ENCODE measurements at regions not wholly inside any gene's neighbourhood (a gene's known extent, or its start where the extent isn't known, plus 50 kb on each side); places are given as distances from the start of the nearest gene placed in this dataset.
A peak's percentile ranks its signal among the peaks of the same experiment; 100 is the strongest.

GRCh38 chr2:129464036-129464435 is 515.4 kb upstream of the RAB6C start:
- Mint-ChIP-seq H3K9me3 (peaks cover 0 to 9% (median 0%) of the 10 kb centered on the region in 11 donors), H3K4me1 (no peaks in the 10 kb centered on the region), H3K36me3 (no peaks in the 10 kb centered on the region), H3K4me3 (no peak overlapping the region), H3K27me3 (peaks cover 0 to 5% (median 0%) of the 10 kb centered on the region in 5 donors), H3K27ac (no peak overlapping the region)
- intact Hi-C loops (cut with micrococcal nuclease) = no loop called here
- Histone ChIP-seq H3K9me3 (ENCODE audit: control insufficient read depth in 2 of 3, low read length in 3 of 3) (no peaks in the 10 kb centered on the region), H3K27ac (ENCODE audit: low read depth, low read length) (no peak overlapping the region), H3K4me3 (ENCODE audit: low read length) (no peak overlapping the region), H3K36me3 (ENCODE audit: control insufficient read depth in 2 of 3, insufficient read depth in 3 of 3, low read length in 3 of 3) (no peaks in the 10 kb centered on the region), H3K27me3 (ENCODE audit: control insufficient read depth in 2 of 2, insufficient read depth in 2 of 2, low read length in 2 of 2) (no peaks in the 10 kb centered on the region), H3K4me1 (ENCODE audit: control insufficient read depth in 2 of 2, insufficient read depth in 2 of 2, low read length in 2 of 2) (no peaks in the 10 kb centered on the region)
- ChIA-PET CTCF (no interaction called here), POLR2A (no interaction called here)
- ATAC-seq (peak; percentile 33), DNase-seq (no peak)

- no peaks in the 10 kb centered on the region for H3K9me3 ChIP-seq (ENCODE audit: control insufficient read depth in 2 of 3, low read length in 3 of 3)
- H3K4me3 ChIP-seq (ENCODE audit: low read length) = no peak overlapping the region
- Mint-ChIP-seq H3K4me1 (no peaks in the 10 kb centered on the region), H3K27me3 (peaks cover 0 to 5% (median 0%) of the 10 kb centered on the region in 5 donors), H3K27ac (no peak overlapping the region), H3K36me3 (no peaks in the 10 kb centered on the region), H3K4me3 (no peak overlapping the region), H3K9me3 (peaks cover 0 to 9% (median 0%) of the 10 kb centered on the region in 11 donors)
- CTCF ChIA-PET = no interaction called here
- intact Hi-C loops (cut with micrococcal nuclease) = no loop called here
- H3K4me1 ChIP-seq (ENCODE audit: control insufficient read depth in 2 of 2, insufficient read depth in 2 of 2, low read length in 2 of 2) = no peaks in the 10 kb centered on the region
- no peak for DNase-seq
- no peaks in the 10 kb centered on the region for H3K27me3 ChIP-seq (ENCODE audit: control insufficient read depth in 2 of 2, insufficient read depth in 2 of 2, low read length in 2 of 2)
- ATAC-seq = no peak
- POLR2A ChIA-PET = no interaction called here
- H3K36me3 ChIP-seq (ENCODE audit: control insufficient read depth in 2 of 3, insufficient read depth in 3 of 3, low read length in 3 of 3) = no peaks in the 10 kb centered on the region
- H3K27ac ChIP-seq (ENCODE audit: low read depth, low read length) = no peak overlapping the region
These were observed 514.8 kb upstream of the RAB6C start for GRCh38 chr2:129464631-129465030.

GRCh38 chr2:129465045-129465444 is 514.4 kb upstream of the RAB6C start:
- no peak overlapping the region for H3K4me3 Mint-ChIP-seq
- H3K4me1 ChIP-seq (ENCODE audit: control insufficient read depth in 2 of 2, insufficient read depth in 2 of 2, low read length in 2 of 2) = no peaks in the 10 kb centered on the region
- no peaks in the 10 kb centered on the region for H3K27me3 ChIP-seq (ENCODE audit: control insufficient read depth in 2 of 2, insufficient read depth in 2 of 2, low read length in 2 of 2)
- no peaks in the 10 kb centered on the region for H3K36me3 Mint-ChIP-seq
- ATAC-seq = no peak
- no peak for DNase-seq
- H3K4me3 ChIP-seq (ENCODE audit: low read length) = no peak overlapping the region
- CTCF ChIA-PET = no interaction called here
- H3K4me1 Mint-ChIP-seq = no peaks in the 10 kb centered on the region
- POLR2A ChIA-PET = no interaction called here
- no peaks in the 10 kb centered on the region for H3K36me3 ChIP-seq (ENCODE audit: control insufficient read depth in 2 of 3, insufficient read depth in 3 of 3, low read length in 3 of 3)
- H3K9me3 ChIP-seq (ENCODE audit: control insufficient read depth in 2 of 3, low read length in 3 of 3) = no peaks in the 10 kb centered on the region
- H3K27ac ChIP-seq (ENCODE audit: low read depth, low read length) = no peak overlapping the region
- intact Hi-C loops (cut with micrococcal nuclease) = no loop called here
- H3K27ac Mint-ChIP-seq = no peak overlapping the region
- H3K27me3 Mint-ChIP-seq = peaks cover 0 to 5% (median 0%) of the 10 kb centered on the region in 5 donors
- H3K9me3 Mint-ChIP-seq = peaks cover 0 to 9% (median 0%) of the 10 kb centered on the region in 11 donors

GRCh38 chr2:129466389-129466788 is 513.1 kb upstream of the RAB6C start:
- DNase-seq (no peak), ATAC-seq (no peak)
- Mint-ChIP-seq H3K27ac (no peak overlapping the region), H3K4me1 (no peaks in the 10 kb centered on the region), H3K4me3 (no peak overlapping the region), H3K36me3 (no peaks in the 10 kb centered on the region), H3K27me3 (peaks cover 0 to 5% (median 0%) of the 10 kb centered on the region in 5 donors), H3K9me3 (peaks cover 0 to 9% (median 0%) of the 10 kb centered on the region in 11 donors)
- no peaks in the 10 kb centered on the region for H3K9me3 ChIP-seq (ENCODE audit: control insufficient read depth in 2 of 3, low read length in 3 of 3)
- no peaks in the 10 kb centered on the region for H3K36me3 ChIP-seq (ENCODE audit: control insufficient read depth in 2 of 3, insufficient read depth in 3 of 3, low read length in 3 of 3)
- no peaks in the 10 kb centered on the region for H3K27me3 ChIP-seq (ENCODE audit: control insufficient read depth in 2 of 2, insufficient read depth in 2 of 2, low read length in 2 of 2)
- no peak overlapping the region for H3K27ac ChIP-seq (ENCODE audit: low read depth, low read length)
- intact Hi-C loops (cut with micrococcal nuclease) = no loop called here
- POLR2A ChIA-PET = no interaction called here
- H3K4me1 ChIP-seq (ENCODE audit: control insufficient read depth in 2 of 2, insufficient read depth in 2 of 2, low read length in 2 of 2) = no peaks in the 10 kb centered on the region
- CTCF ChIA-PET = no interaction called here
- H3K4me3 ChIP-seq (ENCODE audit: low read length) = no peak overlapping the region

- H3K9me3 Mint-ChIP-seq = peaks cover 0 to 9% (median 0%) of the 10 kb centered on the region in 11 donors
- ChIA-PET CTCF (no interaction called here), POLR2A (no interaction called here)
- no peaks in the 10 kb centered on the region for H3K36me3 Mint-ChIP-seq
- H3K4me1 Mint-ChIP-seq = no peaks in the 10 kb centered on the region
- H3K36me3 ChIP-seq (ENCODE audit: control insufficient read depth in 2 of 3, insufficient read depth in 3 of 3, low read length in 3 of 3) = no peaks in the 10 kb centered on the region
- no peak overlapping the region for H3K4me3 Mint-ChIP-seq
- peaks cover 0 to 5% (median 0%) of the 10 kb centered on the region in 5 donors for H3K27me3 Mint-ChIP-seq
- no peak overlapping the region for H3K27ac Mint-ChIP-seq
- no peak overlapping the region for H3K4me3 ChIP-seq (ENCODE audit: low read length)
- no peaks in the 10 kb centered on the region for H3K4me1 ChIP-seq (ENCODE audit: control insufficient read depth in 2 of 2, insufficient read depth in 2 of 2, low read length in 2 of 2)
- ATAC-seq (no peak), DNase-seq (no peak)
- intact Hi-C loops (cut with micrococcal nuclease) = no loop called here
- no peak overlapping the region for H3K27ac ChIP-seq (ENCODE audit: low read depth, low read length)
- no peaks in the 10 kb centered on the region for H3K27me3 ChIP-seq (ENCODE audit: control insufficient read depth in 2 of 2, insufficient read depth in 2 of 2, low read length in 2 of 2)
- H3K9me3 ChIP-seq (ENCODE audit: control insufficient read depth in 2 of 3, low read length in 3 of 3) = no peaks in the 10 kb centered on the region
These were observed 512.3 kb upstream of the RAB6C start for GRCh38 chr2:129467012-129467779.

GRCh38 chr2:129467941-129468340 is 511.5 kb upstream of the RAB6C start:
- no peaks in the 10 kb centered on the region for H3K36me3 Mint-ChIP-seq
- CTCF ChIA-PET = no interaction called here

GRCh38 chr2:129468879-129469278 is 510.6 kb upstream of the RAB6C start:
- CTCF ChIA-PET = no interaction called here

More at GRCh38 chr2:129467941-129468340, 511.5 kb upstream of the RAB6C start:
- Histone ChIP-seq H3K36me3 (ENCODE audit: control insufficient read depth in 2 of 3, insufficient read depth in 3 of 3, low read length in 3 of 3) (no peaks in the 10 kb centered on the region), H3K27ac (ENCODE audit: low read depth, low read length) (no peak overlapping the region), H3K4me3 (ENCODE audit: low read length) (no peak overlapping the region), H3K4me1 (ENCODE audit: control insufficient read depth in 2 of 2, insufficient read depth in 2 of 2, low read length in 2 of 2) (no peaks in the 10 kb centered on the region), H3K27me3 (ENCODE audit: control insufficient read depth in 2 of 2, insufficient read depth in 2 of 2, low read length in 2 of 2) (no peaks in the 10 kb centered on the region), H3K9me3 (ENCODE audit: control insufficient read depth in 2 of 3, low read length in 3 of 3) (no peaks in the 10 kb centered on the region)
- no peak overlapping the region for H3K27ac Mint-ChIP-seq
- POLR2A ChIA-PET = no interaction called here
- H3K9me3 Mint-ChIP-seq = peaks cover 0 to 9% (median 0%) of the 10 kb centered on the region in 11 donors
- H3K27me3 Mint-ChIP-seq = peaks cover 0 to 5% (median 0%) of the 10 kb centered on the region in 5 donors
- H3K4me3 Mint-ChIP-seq = no peak overlapping the region
- no peak for DNase-seq
- intact Hi-C loops (cut with micrococcal nuclease) = no loop called here
- H3K4me1 Mint-ChIP-seq = no peaks in the 10 kb centered on the region
- ATAC-seq = no peak

More at GRCh38 chr2:129468879-129469278, 510.6 kb upstream of the RAB6C start:
- no peaks in the 10 kb centered on the region for H3K36me3 ChIP-seq (ENCODE audit: control insufficient read depth in 2 of 3, insufficient read depth in 3 of 3, low read length in 3 of 3)
- H3K27me3 ChIP-seq (ENCODE audit: control insufficient read depth in 2 of 2, insufficient read depth in 2 of 2, low read length in 2 of 2) = no peaks in the 10 kb centered on the region
- H3K27ac ChIP-seq (ENCODE audit: low read depth, low read length) = no peak overlapping the region
- H3K4me3 ChIP-seq (ENCODE audit: low read length) = no peak overlapping the region
- Mint-ChIP-seq H3K27ac (no peak overlapping the region), H3K4me1 (no peaks in the 10 kb centered on the region), H3K27me3 (peaks cover 0 to 5% (median 0%) of the 10 kb centered on the region in 5 donors), H3K9me3 (peaks cover 0 to 9% (median 0%) of the 10 kb centered on the region in 11 donors), H3K36me3 (no peaks in the 10 kb centered on the region), H3K4me3 (no peak overlapping the region)
- ATAC-seq = no peak
- POLR2A ChIA-PET = no interaction called here
- intact Hi-C loops (cut with micrococcal nuclease) = no loop called here
- no peaks in the 10 kb centered on the region for H3K4me1 ChIP-seq (ENCODE audit: control insufficient read depth in 2 of 2, insufficient read depth in 2 of 2, low read length in 2 of 2)
- no peaks in the 10 kb centered on the region for H3K9me3 ChIP-seq (ENCODE audit: control insufficient read depth in 2 of 3, low read length in 3 of 3)
- DNase-seq = no peak

Measured in naive thymus-derived CD4-positive, alpha-beta T cell (primary cell).